Urinary bladder (tissue), 3 donors: ENCODE measurements at regions not wholly inside any gene's neighbourhood (a gene's known extent, or its start where the extent isn't known, plus 50 kb on each side); places are given as distances from the start of the nearest gene placed in this dataset.

Source experiments
- DNase-seq: peaks from one replicate; pipeline ENCODE4 v3.0.0-alpha.2; 2015; ENCODE audit errors: extremely low spot score
- H3K27ac ChIP-seq: one replicate; pipeline ENCODE4 v1.5.1; 2013; ENCODE audit warnings: low read depth, mild to moderate bottlenecking, moderate library complexity
- H3K36me3 ChIP-seq: one replicate; pipeline ENCODE4 v1.6.1; 2013; ENCODE audit warnings: mild to moderate bottlenecking, moderate library complexity; ENCODE audit not compliant: insufficient read depth
- H3K4me1 ChIP-seq: one replicate; pipeline ENCODE4 v1.6.1; 2013; ENCODE audit warnings: mild to moderate bottlenecking, moderate library complexity; ENCODE audit not compliant: insufficient read depth
- H3K4me3 ChIP-seq: one replicate; pipeline ENCODE4 v1.5.1; 2013; ENCODE audit warnings: low read depth, low read length
- WGBS: extraction: QIAGEN DNeasy Blood & Tissue Kit; methylation state at CpG from one replicate; pipeline ENCODE4 v1.1.7; 2013; 5-methylcytosine and 5-hydroxymethylcytosine counted together
- donor health status: healthy with polysubstance abuse.
- donor health status: healthy.

- H3K4me1 ChIP-seq, result no peaks in the 10 kb centered on the region
- no peak for DNase-seq
- H3K4me3 ChIP-seq, result no peak overlapping the region
- WGBS, result 67% methylated on average over 8 of the region's 8 CpGs
- H3K36me3 ChIP-seq, result no peaks in the 10 kb centered on the region
- H3K27ac ChIP-seq, result no peak overlapping the region
These were observed 185.0 kb downstream of the MED10 start for GRCh38 chr5:6193310-6193709.

- no peak for DNase-seq
- Histone ChIP-seq H3K4me3 (no peak overlapping the region), H3K27ac (no peak overlapping the region), H3K4me1 (no peaks in the 10 kb centered on the region), H3K36me3 (no peaks in the 10 kb centered on the region)
- 75% methylated on average over 7 of the region's 7 CpGs for WGBS
These were observed 187.5 kb downstream of the MED10 start for GRCh38 chr5:6190838-6191237.

- H3K27ac ChIP-seq, result no peak overlapping the region
- DNase-seq, result no peak
- H3K4me3 ChIP-seq, result no peak overlapping the region
- H3K36me3 ChIP-seq, result no peaks in the 10 kb centered on the region
- H3K4me1 ChIP-seq, result no peaks in the 10 kb centered on the region
- WGBS, result 88% methylated on average over 8 of the region's 8 CpGs
These were observed 189.4 kb downstream of the MED10 start for GRCh38 chr5:6188976-6189375.

- Histone ChIP-seq H3K4me3 (no peak overlapping the region), H3K27ac (no peak overlapping the region), H3K4me1 (no peaks in the 10 kb centered on the region), H3K36me3 (no peaks in the 10 kb centered on the region)
- 86% methylated on average over 6 of the region's 6 CpGs for WGBS
- DNase-seq, result no peak
These were observed 190.0 kb downstream of the MED10 start for GRCh38 chr5:6188344-6188743.

- no peak overlapping the region for H3K27ac ChIP-seq
- no peak for DNase-seq
- WGBS, result 70% methylated on average over 4 of the region's 4 CpGs
- H3K4me1 ChIP-seq, result no peaks in the 10 kb centered on the region
- no peaks in the 10 kb centered on the region for H3K36me3 ChIP-seq
- no peak overlapping the region for H3K4me3 ChIP-seq
These were observed 190.8 kb downstream of the MED10 start for GRCh38 chr5:6187501-6187900.

GRCh38 chr5:6185574-6185973 is 192.8 kb downstream of the MED10 start:
- no peaks in the 10 kb centered on the region for H3K4me1 ChIP-seq
- no peak for DNase-seq
- H3K27ac ChIP-seq, result no peak overlapping the region
- no peaks in the 10 kb centered on the region for H3K36me3 ChIP-seq
- H3K4me3 ChIP-seq, result no peak overlapping the region
- WGBS, result 91% methylated on average over 6 of the region's 6 CpGs

GRCh38 chr5:6184481-6184880 is 193.9 kb downstream of the MED10 start:
- H3K4me3 ChIP-seq, result no peak overlapping the region
- H3K27ac ChIP-seq, result no peak overlapping the region
- H3K36me3 ChIP-seq, result no peaks in the 10 kb centered on the region
- DNase-seq, result no peak
- no peaks in the 10 kb centered on the region for H3K4me1 ChIP-seq
- WGBS, result 81% methylated on average over 1 of the region's 1 CpG

- no peak for DNase-seq
- Histone ChIP-seq H3K27ac (no peak overlapping the region), H3K4me1 (no peaks in the 10 kb centered on the region), H3K36me3 (no peaks in the 10 kb centered on the region), H3K4me3 (no peak overlapping the region)
- 77% methylated on average over 17 of the region's 17 CpGs for WGBS
These were observed 194.7 kb downstream of the MED10 start for GRCh38 chr5:6183391-6184390.

GRCh38 chr5:6182271-6182815 is 196.0 kb downstream of the MED10 start:
- Histone ChIP-seq H3K27ac (no peak overlapping the region), H3K36me3 (no peaks in the 10 kb centered on the region), H3K4me1 (no peaks in the 10 kb centered on the region), H3K4me3 (no peak overlapping the region)
- WGBS, result 81% methylated on average over 23 of the region's 23 CpGs
- DNase-seq, result no peak

GRCh38 chr5:6181871-6182270 is 196.5 kb downstream of the MED10 start:
- no peak overlapping the region for H3K4me3 ChIP-seq
- no peaks in the 10 kb centered on the region for H3K4me1 ChIP-seq
- no peak for DNase-seq
- WGBS, result 79% methylated on average over 15 of the region's 15 CpGs
- no peaks in the 10 kb centered on the region for H3K36me3 ChIP-seq
- H3K27ac ChIP-seq, result no peak overlapping the region

GRCh38 chr5:6181147-6181729 is 197.1 kb downstream of the MED10 start:
- no peak overlapping the region for H3K27ac ChIP-seq
- H3K4me1 ChIP-seq, result no peaks in the 10 kb centered on the region
- DNase-seq, result no peak
- WGBS, result 62% methylated on average over 5 of the region's 5 CpGs
- no peaks in the 10 kb centered on the region for H3K36me3 ChIP-seq
- no peak overlapping the region for H3K4me3 ChIP-seq

GRCh38 chr5:6180231-6180872 is 198.0 kb downstream of the MED10 start:
- Histone ChIP-seq H3K4me1 (no peaks in the 10 kb centered on the region), H3K4me3 (no peak overlapping the region), H3K27ac (no peak overlapping the region), H3K36me3 (no peaks in the 10 kb centered on the region)
- WGBS, result 75% methylated on average over 2 of the region's 2 CpGs
- no peak for DNase-seq

- no peak for DNase-seq
These were observed 199.4 kb downstream of the MED10 start for GRCh38 chr5:6178846-6179532.

More at GRCh38 chr5:6178846-6179532, 199.4 kb downstream of the MED10 start:
- H3K27ac ChIP-seq, result no peak overlapping the region
- no peak overlapping the region for H3K4me3 ChIP-seq
- no peaks in the 10 kb centered on the region for H3K4me1 ChIP-seq
- no peaks in the 10 kb centered on the region for H3K36me3 ChIP-seq
- 91% methylated on average over 2 of the region's 2 CpGs for WGBS
